CD4-positive, alpha-beta T cell treated with Interleukin-21 for 1 hour (primary cell): ENCODE measurements at regions not wholly inside any gene's neighbourhood (a gene's known extent, or its start where the extent isn't known, plus 50 kb on each side); places are given as distances from the start of the nearest gene placed in this dataset.
"Not testable (repeated sequence)": the region's sequence is repeated elsewhere in the genome, so short reads cannot be mapped to it uniquely, and the experiment has no call there.

Experiments used
- DNase-seq: peaks from one replicate; pipeline ENCODE4 v3.0.0-alpha.2; 2020

DNA sequence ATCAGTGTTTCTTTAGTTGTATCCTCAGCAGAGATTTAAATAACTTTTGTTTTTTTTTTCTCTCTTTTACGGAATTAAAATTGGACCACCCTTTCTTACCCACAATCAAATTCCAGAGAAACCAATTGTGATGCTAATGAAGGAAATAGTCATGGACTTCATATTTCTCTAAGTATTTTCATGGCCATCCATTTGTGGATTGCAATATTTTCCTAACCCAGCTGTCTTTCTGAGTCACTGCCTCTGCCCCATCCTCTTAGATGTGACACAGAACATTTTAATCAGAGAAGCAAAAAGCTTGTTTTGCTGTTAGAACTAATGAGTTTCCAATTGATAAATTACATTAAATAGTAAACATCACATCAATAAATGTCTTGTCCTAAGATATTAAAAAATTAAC, 405.5 kb upstream of the ADGRB3 start:
- DNase-seq = no peak

DNA sequence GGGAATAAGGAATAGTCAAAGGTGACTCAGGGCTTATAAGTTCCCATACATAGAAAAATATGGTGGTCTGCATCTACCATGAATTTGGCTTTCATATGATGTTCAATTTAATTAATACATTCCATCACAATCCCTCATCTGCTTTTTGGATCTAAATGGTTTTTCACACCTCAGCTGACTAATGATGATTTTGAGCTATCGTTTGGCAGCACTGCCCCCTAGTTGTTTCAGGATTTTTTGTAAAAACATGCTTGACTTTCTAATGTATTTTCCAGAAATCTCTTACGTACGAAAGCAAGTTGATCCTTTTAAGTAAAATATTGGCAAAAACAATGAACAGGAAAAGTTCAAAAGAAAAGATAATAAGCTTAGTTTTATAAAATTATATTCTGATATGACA, 408.6 kb upstream of the ADGRB3 start:
- no peak for DNase-seq

DNA sequence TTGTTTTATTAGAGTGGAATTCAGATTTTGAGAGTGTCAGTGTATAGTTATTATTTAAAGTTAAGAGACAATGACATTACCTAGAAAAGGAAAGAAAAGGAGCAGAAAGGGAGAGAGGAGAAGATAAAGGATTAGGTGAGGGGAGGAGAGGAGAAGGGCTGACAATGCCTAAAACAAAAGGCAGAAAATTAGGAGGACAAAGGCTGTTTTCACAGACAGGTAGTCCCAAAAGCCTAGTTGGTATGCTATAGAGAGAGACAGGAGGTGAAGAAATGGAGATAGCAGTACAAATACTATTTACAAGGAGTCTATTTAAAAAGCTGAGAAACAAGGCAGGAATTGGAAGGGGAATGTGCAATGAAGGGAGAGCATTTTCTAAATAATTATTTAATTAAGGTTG, 409.4 kb upstream of the ADGRB3 start:
- no peak for DNase-seq

DNA sequence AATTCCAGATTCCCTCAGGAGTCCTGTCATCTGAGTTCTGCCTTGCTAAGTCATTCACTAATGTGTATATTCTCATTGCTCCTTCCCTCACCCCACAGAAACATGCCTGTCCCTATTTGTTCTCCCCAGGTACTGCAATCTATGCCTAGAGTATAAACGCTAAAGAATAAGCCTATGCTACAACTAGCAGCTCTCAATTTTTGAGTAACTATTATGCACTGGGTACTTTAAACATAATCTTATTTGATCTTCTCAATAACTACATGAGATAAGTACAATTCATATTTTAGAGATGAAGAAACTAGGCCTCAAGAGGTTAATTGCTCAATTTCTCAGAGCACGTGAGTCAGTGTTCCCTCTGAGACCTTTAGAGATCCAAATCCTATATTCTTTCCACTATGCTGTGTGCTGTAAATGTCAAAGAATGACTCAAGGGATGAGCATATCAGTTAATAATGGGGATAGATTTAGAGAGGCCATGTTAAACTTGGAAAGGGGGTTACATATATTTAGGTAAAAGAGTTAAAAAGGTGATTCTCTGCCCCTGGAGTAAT, 423.8 kb upstream of the ADGRB3 start:
- no peak for DNase-seq

DNA sequence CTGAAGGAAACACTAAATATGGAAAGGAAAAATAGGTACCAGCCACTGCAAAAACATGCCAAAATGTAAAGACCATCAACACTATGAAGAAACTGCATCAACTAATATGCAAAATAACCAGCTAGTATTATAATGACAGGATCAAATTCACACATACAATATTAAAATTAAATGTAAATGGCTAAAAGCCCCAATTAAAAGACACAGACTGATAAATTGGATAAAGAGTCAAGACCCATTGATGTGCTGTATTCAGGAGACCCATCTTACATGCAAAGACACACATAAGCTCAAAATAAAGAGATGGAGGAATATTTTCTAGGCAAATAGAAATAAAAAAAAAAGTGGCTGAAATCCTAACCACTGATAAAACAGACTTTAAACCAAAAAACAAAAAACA, 427.5 kb upstream of the ADGRB3 start:
- DNase-seq = not testable (repeated sequence)

DNA sequence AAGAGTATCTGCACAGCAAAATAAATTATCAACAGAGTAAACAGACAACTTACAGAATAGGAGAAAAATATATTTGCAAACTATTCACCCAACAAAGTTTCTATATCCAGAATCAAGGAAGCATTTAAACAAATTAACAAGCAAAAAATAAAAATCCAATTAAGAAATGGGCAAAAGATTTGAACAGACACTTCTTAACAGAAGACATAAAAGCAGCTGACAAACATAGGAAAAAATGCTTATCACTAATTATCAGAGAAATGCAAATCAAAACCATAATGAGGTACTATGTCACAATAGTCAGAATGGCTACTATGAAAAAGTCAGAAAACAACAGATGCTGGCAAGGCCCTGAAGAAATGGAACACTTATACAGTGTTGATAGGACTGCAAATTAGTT, 434.2 kb upstream of the ADGRB3 start:
- DNase-seq = no peak

DNA sequence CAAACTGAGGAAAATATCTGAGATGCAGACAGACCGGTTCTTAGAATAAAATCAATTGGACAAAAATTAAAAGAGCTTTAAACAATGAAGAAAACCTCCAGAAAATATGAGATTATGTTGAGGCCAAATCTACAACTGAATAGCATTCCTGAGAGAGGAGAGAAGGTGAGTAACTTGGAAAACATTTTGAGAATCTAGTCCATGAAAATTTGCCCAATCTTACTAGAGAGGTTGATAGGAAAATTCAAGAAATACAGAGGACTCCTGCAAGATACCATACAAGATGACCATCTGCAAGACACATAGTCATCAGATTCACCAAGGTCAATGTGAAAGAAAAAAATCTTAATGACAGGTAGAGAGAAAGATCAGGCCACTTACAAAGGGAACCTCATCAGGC, 437.7 kb upstream of the ADGRB3 start:
- no peak for DNase-seq

DNA sequence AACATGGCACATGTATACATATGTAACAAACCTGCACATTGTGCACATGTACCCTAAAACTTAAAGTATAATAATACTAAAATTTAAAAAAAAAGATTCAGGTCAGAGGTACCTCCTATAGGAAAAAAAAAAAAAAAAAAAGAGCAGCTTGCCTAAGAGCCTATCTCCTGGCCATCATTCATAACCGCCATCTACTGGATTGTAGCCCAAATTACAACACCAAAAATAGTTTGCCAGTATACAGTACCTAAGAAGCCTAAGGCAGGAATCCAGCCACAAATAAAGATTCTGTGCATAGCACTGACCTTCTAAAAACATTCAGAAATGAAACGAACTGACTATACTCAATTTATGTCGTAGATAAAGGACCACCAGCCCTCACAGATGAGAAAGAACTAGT, 438.4 kb upstream of the ADGRB3 start:
- DNase-seq = no peak

DNA sequence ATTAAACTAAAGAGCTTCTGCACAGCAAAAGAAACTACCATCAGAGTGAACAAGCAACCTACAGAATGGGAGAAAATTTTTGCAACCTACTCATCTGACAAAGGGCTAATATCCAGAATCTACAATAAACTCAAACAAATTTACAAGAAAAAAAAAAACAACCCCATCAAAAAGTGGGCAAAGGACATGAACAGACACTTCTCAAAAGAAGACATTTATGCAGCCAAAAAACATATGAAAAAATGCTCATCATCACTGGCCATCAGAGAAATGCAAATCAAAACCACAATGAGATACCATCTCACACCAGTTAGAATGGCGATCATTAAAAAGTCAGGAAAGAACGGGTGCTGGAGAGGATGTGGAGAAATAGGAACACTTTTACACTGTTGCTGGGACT, 439.3 kb upstream of the ADGRB3 start:
- DNase-seq = not testable (repeated sequence)

DNA sequence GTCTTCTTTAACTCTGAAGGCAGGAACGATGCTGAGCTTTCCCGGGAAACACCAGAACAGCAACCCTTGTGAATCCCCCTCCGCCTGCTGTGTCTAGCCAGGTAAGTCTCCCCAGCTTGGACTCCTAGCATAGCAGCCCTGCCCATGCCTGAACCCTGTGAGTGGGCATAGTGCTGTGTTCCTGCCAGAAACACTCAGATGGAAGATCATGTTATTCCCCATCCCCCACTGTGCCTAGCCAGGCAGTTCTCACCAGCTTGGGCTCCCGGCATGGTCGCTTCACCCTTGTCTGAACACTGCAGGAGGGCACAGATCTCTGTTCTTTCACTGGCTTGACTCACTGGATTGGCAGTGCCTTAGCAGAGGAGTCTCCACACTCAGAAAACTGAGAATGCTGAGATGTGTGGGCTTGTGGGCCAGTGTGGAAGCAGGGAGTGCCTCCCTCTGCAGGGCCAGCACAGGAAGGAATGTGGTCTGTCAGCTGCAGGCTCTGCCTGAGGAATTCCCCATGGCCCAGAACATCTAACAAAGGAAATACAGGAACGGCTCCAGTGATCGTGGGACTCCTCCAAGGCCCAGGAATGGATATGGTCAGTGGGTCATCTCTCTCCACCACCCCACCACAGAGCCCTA, 440.1 kb upstream of the ADGRB3 start:
- no peak for DNase-seq

DNA sequence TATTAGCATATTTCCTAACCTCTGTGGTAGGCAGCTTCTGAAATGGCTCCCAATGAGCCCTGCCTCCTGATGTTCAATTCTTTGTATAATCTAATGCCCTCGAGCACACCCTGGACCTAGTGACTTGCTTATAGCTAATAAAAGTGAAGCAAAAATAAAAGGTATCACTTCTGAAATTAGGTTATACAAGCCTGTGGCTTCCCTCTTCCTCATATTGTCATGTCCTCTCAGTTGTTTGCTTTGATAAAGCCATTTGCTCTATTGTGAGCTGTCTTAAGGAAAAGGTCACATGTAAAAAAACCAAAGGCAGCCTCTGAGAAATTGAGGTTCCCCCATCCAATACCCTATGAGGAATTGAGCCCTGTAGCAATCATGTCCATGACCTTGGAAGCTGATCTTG, 442.1 kb upstream of the ADGRB3 start:
- no peak for DNase-seq

DNA sequence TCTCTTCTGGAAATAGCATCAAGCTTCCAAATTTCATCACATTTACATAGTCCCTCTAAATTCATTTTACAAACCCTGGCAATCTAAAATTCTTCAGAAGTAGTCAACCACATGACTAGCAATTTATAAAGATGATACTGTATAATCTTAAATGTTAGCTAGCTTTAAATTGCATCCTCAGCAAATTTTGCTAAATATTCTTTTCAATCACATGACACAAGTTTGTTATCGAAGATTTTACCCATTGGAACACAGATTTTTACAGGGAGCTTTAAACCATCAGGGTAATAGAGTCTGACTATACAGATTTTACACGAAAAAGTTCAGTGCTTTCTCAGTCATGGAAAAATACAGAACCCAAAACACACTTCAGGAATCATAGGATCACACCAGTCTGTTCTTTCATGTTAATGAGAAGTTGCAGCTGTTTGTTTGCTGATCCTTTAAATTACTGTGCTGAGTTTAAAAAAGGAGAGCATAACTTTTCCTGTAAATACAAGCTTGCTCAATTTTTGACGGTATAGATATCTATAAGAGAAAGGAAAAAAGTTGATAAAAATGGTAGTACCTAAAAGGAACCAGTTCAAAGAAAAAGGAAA, 445.8 kb upstream of the ADGRB3 start:
- no peak for DNase-seq

DNA sequence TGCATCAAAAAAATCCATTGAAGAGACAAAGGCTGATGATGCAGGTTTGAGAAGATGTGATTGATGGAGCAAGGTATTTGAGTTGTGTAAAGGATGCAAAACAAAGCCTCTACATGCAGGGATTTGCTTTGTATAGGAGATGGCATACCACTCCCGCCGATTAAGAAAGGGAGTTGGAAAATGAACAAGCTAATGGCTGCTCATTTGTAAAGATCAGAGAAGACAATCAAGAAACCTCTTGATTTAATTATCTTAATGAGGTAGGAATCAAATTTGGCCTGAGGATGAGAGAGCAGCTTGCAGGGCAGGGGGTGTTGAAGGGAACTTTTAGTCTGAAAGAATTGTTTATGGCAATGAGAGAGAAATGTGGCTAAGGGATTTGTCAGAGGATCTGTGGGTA, 448.2 kb upstream of the ADGRB3 start:
- DNase-seq = no peak

DNA sequence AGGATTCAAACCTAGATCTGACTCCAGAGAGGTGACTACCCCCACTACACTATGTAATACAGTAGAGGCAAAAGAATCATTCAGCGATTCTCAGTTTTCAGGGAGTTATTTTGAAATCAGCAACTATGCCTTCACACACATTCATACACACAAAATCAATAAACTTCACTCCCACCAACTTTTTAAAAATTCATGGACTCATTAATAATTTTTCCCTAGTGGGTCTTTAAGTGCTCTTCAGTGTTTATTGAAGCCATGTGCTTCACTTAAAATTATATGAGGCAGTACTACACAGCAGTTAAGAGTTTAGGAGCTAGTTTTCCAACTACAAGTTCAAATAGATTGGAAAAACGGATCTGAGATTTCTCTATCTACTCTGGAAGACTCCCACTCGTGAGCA, 452.7 kb upstream of the ADGRB3 start:
- DNase-seq = no peak

DNA sequence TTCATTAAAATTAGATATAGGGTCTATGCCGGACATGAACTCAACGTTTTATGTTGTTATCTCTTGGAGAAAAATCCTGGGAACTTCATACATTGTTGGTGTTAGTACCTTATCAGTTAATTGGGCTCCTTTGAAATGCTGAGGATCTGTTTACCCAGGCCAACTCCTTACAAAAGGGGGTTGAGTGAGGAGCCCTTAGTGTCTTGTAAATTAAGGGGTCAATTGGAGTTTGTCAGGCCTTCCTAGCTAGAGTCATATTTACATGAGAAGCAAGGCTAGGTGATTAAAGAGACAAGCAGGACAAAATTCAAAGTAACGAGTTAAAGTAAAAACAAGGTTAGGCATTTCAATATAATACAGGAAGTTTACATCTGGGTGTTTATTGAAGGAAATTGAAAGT, 454.1 kb upstream of the ADGRB3 start:
- DNase-seq = not testable (repeated sequence)

DNA sequence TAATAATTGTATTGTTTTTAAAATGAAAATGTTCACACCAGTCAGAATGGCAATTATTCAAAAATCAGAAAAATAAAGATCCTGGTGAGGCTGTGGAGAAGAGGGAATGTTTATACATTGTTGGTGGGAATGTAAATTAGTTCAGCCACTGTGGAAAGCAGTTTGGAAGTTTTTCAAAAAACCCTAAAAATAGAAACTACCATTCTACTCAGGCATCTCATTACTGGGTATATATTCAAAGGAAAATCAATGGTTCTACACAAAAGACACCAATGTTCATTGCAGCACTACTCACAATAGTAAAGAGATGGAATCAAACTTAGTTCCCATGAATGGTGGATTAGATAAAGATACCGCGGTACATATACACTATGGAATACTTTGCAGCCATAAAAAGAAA, 461.5 kb upstream of the ADGRB3 start:
- no peak for DNase-seq

DNA sequence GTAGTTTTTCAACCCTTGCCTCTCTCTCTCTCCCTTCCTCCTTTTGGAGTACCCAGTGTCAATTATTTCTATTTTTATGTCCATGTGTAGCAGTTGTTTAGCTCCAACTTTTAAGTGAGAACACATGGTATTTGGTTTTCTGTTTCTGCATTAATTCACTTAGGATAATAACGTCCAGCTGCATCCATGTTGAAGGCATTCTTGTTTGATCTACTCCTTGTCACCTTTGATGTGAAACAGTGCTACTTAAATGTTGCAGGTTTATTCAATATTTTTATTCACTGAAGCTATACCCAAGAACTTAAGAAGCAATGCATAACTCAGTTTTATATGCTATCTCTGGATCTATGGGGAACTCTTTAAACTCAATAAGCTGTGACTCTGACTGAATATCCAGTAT, 465.2 kb upstream of the ADGRB3 start:
- no peak for DNase-seq

DNA sequence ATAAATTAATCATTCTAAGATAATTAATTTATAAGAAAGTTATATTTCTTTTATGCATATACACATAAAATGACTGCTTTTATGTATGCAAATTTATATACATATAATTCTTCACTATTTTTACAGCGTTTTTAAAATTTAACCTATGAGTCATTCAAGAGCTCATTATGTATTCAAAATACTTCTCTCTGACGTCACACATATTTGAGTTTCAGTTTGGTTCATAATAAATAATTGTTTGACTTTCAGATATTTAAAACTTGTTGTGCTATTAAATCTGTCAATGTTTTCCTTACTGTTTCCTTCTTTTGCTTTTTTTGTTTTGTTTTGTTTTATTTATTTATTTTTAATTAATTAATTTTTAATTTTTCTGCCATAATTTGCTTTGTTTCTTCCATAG, 467.5 kb upstream of the ADGRB3 start:
- no peak for DNase-seq

DNA sequence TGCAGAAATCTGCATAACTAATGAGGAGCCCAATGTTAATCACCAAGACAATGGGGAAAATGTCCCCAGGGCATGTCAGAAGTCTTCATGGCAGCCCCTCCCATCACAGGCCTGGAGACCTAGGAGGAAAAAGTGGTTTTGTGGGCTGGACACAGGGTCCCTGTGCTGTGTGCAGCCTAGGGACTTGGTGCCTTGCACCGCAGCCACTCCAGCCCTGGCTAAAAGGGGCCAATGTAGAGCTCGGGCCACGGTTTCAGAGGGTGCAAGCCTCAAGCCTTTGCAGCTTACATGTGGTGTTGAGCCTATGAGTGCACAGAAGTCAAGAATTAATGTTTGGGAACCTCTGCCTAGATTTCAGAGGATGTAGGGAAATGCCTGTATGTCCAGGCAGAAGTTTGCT, 474.3 kb upstream of the ADGRB3 start:
- DNase-seq = not testable (repeated sequence)

DNA sequence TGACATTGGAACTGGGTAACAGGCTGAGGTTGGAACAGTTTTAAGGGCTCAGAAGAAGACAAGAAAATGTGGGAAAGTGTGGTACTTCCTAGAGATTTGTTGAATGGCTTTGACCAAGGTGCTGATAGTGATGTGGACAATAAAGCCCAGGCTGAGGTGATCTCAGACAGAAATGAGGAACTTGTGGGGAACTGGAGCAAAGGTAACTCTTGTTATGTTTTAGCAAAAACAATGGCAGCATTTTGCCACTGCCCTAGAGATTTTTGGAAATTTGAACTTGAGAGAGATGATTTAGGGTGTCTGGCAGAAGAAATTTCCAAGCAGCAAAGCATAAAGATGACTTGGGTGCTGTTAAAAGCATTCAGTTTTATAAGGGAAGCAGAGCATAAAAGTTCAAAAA, 474.7 kb upstream of the ADGRB3 start:
- DNase-seq = no peak

DNA sequence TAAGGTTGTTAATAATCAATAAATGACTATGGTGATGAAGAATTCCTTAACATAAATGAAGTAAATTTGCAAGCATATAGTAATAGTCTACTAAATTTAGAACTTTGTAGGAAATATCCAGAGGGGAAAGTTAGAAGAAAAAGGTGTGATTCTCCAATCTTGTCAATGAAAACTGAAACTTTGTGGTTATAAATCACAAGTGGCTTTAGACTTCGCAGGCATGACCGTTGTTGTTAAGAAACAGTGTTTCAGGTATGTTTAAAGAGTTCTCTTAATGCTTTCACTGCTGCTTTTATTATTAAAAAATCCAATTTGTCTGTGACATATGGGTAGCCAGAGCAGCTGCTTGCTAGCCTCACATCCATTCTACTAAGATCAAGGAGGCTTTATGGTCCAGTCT, 475.6 kb upstream of the ADGRB3 start:
- DNase-seq = no peak

DNA sequence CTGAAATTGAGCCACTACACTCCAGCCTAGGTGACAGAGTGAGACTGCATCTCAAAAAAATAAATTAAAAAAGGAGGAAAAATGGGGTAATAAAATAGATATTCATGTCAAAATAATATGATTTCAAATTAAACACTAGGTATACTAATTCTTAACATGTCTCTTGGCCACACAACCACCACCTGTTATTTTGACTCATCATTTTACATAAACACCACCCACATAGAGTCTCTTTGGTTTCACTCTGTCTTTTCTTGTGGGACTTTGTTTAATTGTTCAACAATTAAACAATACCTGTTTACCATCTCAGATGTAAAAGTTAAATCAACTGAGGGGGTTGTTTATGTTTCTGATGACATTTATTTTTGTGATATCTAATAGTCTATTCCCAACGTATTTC, 476.8 kb upstream of the ADGRB3 start:
- no peak for DNase-seq

DNA sequence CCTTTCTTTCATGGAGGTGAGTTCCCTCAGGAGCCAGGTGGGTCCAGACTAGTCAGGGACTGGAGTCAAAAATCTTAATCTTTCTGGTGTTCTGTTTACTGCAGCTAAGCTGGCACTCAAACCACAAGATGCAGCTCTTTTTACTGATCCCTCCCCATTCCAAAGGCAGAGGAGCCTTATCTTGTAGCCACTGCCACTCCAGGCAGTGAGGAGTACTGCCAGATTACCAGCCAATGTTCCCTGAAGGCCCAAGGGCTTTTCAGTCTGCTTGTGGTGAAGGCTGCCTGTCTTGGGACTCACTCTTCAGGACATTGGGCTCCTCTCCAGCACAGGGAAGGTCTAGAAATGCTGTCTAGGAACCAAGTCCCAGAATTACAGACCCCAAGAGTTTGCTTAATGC, 490.4 kb upstream of the ADGRB3 start:
- DNase-seq = no peak

DNA sequence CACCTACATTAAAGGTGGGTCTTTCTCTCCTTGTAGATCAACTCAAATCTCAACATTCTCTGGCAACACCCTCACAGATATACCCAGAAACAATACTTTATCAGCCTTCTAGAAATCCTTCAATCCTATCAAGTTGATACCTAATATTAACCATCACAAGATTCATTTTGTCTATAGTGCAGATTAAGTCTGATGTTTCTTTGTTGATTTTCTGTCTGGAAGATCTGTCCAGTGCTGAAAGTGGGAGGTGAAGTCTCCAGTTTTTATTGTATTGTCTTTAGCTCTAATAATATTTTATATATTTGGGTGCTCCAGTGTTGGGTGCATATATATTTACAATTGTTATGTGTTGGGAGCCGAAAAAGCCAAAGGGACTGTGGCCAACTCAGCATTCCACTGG, 493.9 kb upstream of the ADGRB3 start:
- DNase-seq = no peak

DNA sequence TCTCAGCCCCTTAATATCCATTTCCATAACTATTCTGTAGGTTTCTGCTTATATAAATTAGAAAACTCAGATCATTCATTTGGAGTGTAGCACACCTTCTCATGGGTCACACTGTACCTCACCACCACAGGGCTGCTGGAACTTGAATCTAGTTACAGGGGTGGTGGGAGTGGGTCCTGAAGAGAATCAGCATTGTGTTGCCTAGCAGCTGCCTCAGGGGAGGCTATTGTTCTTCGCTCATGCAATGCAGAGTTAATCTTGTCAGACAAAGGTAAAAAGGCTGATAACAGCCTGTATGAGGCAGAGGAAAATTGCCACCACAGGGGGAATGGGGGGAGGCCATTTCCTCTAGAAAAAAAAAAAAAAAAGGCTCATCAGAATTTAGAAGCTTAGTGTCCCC, 496.0 kb upstream of the ADGRB3 start:
- DNase-seq = no peak
